SK-N-SH treated with all-trans-retinoic acid at 6 μM for 48 hours (cell line): ENCODE measurements at regions not wholly inside any gene's neighbourhood (a gene's known extent, or its start where the extent isn't known, plus 50 kb on each side); places are given as distances from the start of the nearest gene placed in this dataset.

Source experiments
- ATAC-seq: fragments of 200-7000 bp; cut with Tn5 transposase; 3 replicates; pipeline ENCODE4 v1.9.1; 2020; ENCODE audit warnings: mild to moderate bottlenecking, moderate library complexity
- ARNTL ChIP-seq: fragments of 450-650 bp; formaldehyde crosslinking; IDR thresholded peaks from 2 replicates; pipeline ENCODE4 v1.5.0; 2020; ENCODE audit warnings: low read depth, mild to moderate bottlenecking, moderate library complexity, borderline replicate concordance
- BACH2 ChIP-seq: fragments of 250-450 bp; sonication (Bioruptor Pico); IDR thresholded peaks from 2 replicates; pipeline ENCODE4 v1.9.0; 2021; ENCODE audit warnings: mild to moderate bottlenecking, borderline replicate concordance
- CREB5 ChIP-seq: fragments of 250-450 bp; sonication (Bioruptor Pico); IDR thresholded peaks from 2 replicates; pipeline ENCODE4 v1.5.1; 2020; ENCODE audit warnings: low read depth, mild to moderate bottlenecking, moderate library complexity
- CSDC2 ChIP-seq: fragments of 250-450 bp; sonication (Bioruptor Pico); IDR thresholded peaks from 2 replicates; pipeline ENCODE4 v1.5.0; 2020; ENCODE audit warnings: mild to moderate bottlenecking, moderate library complexity
- CSRNP3 ChIP-seq: fragments of 250-450 bp; sonication (Bioruptor Pico); IDR thresholded peaks from 2 replicates; pipeline ENCODE4 v1.5.1; 2021; ENCODE audit warnings: mild to moderate bottlenecking, moderate library complexity
- ESRRG ChIP-seq: fragments of 250-450 bp; sonication (Bioruptor Pico); IDR thresholded peaks from 2 replicates; pipeline ENCODE4 v1.6.1; 2021; ENCODE audit warnings: mild to moderate bottlenecking
- GLIS3 ChIP-seq: fragments of 250-450 bp; sonication (Bioruptor Pico); IDR thresholded peaks from 2 replicates; pipeline ENCODE4 v1.5.0; 2020; ENCODE audit warnings: mild to moderate bottlenecking, moderate library complexity
- ISL1 ChIP-seq: fragments of 250-450 bp; sonication (Bioruptor Pico); IDR thresholded peaks from 2 replicates; pipeline ENCODE4 v2.1.2; 2022; ENCODE audit warnings: mild to moderate bottlenecking, moderate library complexity
- OSR1 ChIP-seq: fragments of 250-450 bp; sonication (Bioruptor Pico); IDR thresholded peaks from 2 replicates; pipeline ENCODE4 v1.8.0; 2022; ENCODE audit warnings: moderate library complexity, mild to moderate bottlenecking, inconsistent platforms
- POU6F1 ChIP-seq: fragments of 250-450 bp; sonication (Bioruptor Pico); IDR thresholded peaks from 2 replicates; pipeline ENCODE4 v1.8.0; 2021; ENCODE audit warnings: low read depth, mild to moderate bottlenecking, moderate library complexity, borderline replicate concordance
- RARB ChIP-seq: fragments of 250-450 bp; sonication (Bioruptor Pico); IDR thresholded peaks from 2 replicates; pipeline ENCODE4 v1.8.0; 2021; ENCODE audit warnings: mild to moderate bottlenecking, moderate library complexity
- TCF4 ChIP-seq: fragments of 250-450 bp; sonication (Bioruptor Pico); IDR thresholded peaks from 2 replicates; pipeline ENCODE4 v1.8.0; 2021; ENCODE audit warnings: mild to moderate bottlenecking, moderate library complexity, borderline replicate concordance
- TSHZ2 ChIP-seq: fragments of 250-450 bp; sonication (Bioruptor Pico); IDR thresholded peaks from 2 replicates; pipeline ENCODE4 v1.5.0; 2020; ENCODE audit warnings: mild to moderate bottlenecking, moderate library complexity
- ZFP3 ChIP-seq: fragments of 250-450 bp; sonication (Bioruptor Pico); IDR thresholded peaks from 2 replicates; pipeline ENCODE4 v1.5.0; 2020; ENCODE audit warnings: mild to moderate bottlenecking, moderate library complexity
- ZFP30 ChIP-seq: fragments of 450-650 bp; formaldehyde crosslinking; IDR thresholded peaks from 2 replicates; pipeline ENCODE4 v1.5.0; 2022; ENCODE audit warnings: mild to moderate bottlenecking, moderate library complexity
- ZNF70 ChIP-seq: fragments of 450-650 bp; formaldehyde crosslinking; IDR thresholded peaks from 2 replicates; pipeline ENCODE4 v1.5.0; 2020; ENCODE audit warnings: mild to moderate bottlenecking, moderate library complexity
- ZNF8 ChIP-seq: fragments of 450-650 bp; formaldehyde crosslinking; IDR thresholded peaks from 2 replicates; pipeline ENCODE4 v1.5.0; 2020; ENCODE audit warnings: mild to moderate bottlenecking, moderate library complexity

- no peak for ATAC-seq
- TF ChIP-seq OSR1 (CRISPR knock-in tag), result no peak
- TF ChIP-seq TSHZ2 (CRISPR knock-in tag), result no peak
- no peak for TF ChIP-seq BACH2 (CRISPR knock-in tag)
- TF ChIP-seq CSDC2, result no peak
- TF ChIP-seq GLIS3 (CRISPR knock-in tag), result no peak
- no peak for TF ChIP-seq POU6F1
- TF ChIP-seq ZFP3 (CRISPR knock-in tag), result no peak
- no peak for TF ChIP-seq ARNTL (CRISPR knock-in tag)
- no peak for TF ChIP-seq ISL1 (CRISPR knock-in tag)
- TF ChIP-seq RARB (CRISPR knock-in tag), result no peak
- TF ChIP-seq CSRNP3 (CRISPR knock-in tag), result no peak
These were observed 415.5 kb upstream of the MAN1A1 start for GRCh38 chr6:119764927-119765681.

- TF ChIP-seq ZNF8 (CRISPR knock-in tag) (no peak), ZNF70 (CRISPR knock-in tag) (no peak), CREB5 (CRISPR knock-in tag) (no peak), CSDC2 (no peak), GLIS3 (CRISPR knock-in tag) (no peak), ISL1 (CRISPR knock-in tag) (no peak), CSRNP3 (CRISPR knock-in tag) (no peak), TSHZ2 (CRISPR knock-in tag) (no peak)
- ATAC-seq, result no peak
These were observed 410.5 kb upstream of the MAN1A1 start for GRCh38 chr6:119760046-119760445.

- ATAC-seq, result no peak
- no peak for TF ChIP-seq ARNTL (CRISPR knock-in tag)
These were observed 408.8 kb upstream of the MAN1A1 start for GRCh38 chr6:119758385-119758784.

GRCh38 chr6:119757467-119757866 lies 407.9 kb upstream of the MAN1A1 start:
- no peak for TF ChIP-seq ARNTL (CRISPR knock-in tag)
- TF ChIP-seq ESRRG (CRISPR knock-in tag), result no peak
- TF ChIP-seq ZFP30, result no peak
- no peak for TF ChIP-seq TCF4 (CRISPR knock-in tag)
- TF ChIP-seq CSDC2, result no peak
- no peak for TF ChIP-seq ISL1 (CRISPR knock-in tag)
- TF ChIP-seq, all 23 proteins: peak for 0
- no peak for ATAC-seq
